Caco-2 (cell line): ENCODE measurements at regions not wholly inside any gene's neighbourhood (a gene's known extent, or its start where the extent isn't known, plus 50 kb on each side); places are given as distances from the start of the nearest gene placed in this dataset.

Source experiments
- BruUV-seq: library from RNA; stranded (reverse); fragments of 400-500 nt; replicated peaks from 2 replicates; lab custom pipeline; 2021; lab: Mats Ljungman, UMichigan
- CTCF ChIA-PET: fragments of 300-600 bp; sonication (Branson Sonifier 250); formaldehyde crosslinking; loops from one replicate; lab custom pipeline; 2022; ENCODE audit warnings: antibody characterized with exemption; lab: Charles Lee
- POLR2A ChIA-PET: fragments of 300-600 bp; sonication (Branson Sonifier 250); formaldehyde crosslinking; loops from one replicate; lab custom pipeline; 2022; ENCODE audit warnings: antibody characterized with exemption; lab: Charles Lee
- DNase-seq, 2 experiments: peaks; one replicate each; pipeline versions ENCODE4 v3.0.0 to v3.0.0-alpha.2; 2020 to 2022
- H3K27me3 ChIP-seq: replicated peaks from 2 replicates; pipeline ENCODE4 v1.6.0; 2011; ENCODE audit warnings: low read length; ENCODE audit not compliant: control insufficient read depth, insufficient read depth
- H3K36me3 ChIP-seq: 2 replicates; pipeline ENCODE4 v1.5.1; 2011; ENCODE audit warnings: low read length; ENCODE audit not compliant: control insufficient read depth, insufficient read depth
- H3K4me1 ChIP-seq: fragments of 250-450 bp; sonication (Bioruptor Pico); 2 replicates; pipeline ENCODE4 v1.5.1; 2020; ENCODE audit warnings: mild to moderate bottlenecking
- H3K4me3 ChIP-seq: 2 replicates; pipeline ENCODE4 v1.5.1; 2011; ENCODE audit warnings: low read depth, mild to moderate bottlenecking, control low read depth, low read length
- H3K9me3 ChIP-seq: fragments of 250-450 bp; sonication (Bioruptor Pico); 2 replicates; pipeline ENCODE4 v1.5.1; 2020; ENCODE audit warnings: mild to moderate bottlenecking, moderate library complexity
- H3K27ac Mint-ChIP-seq: one replicate; pipeline ENCODE4 v1.8.0; 2022; ENCODE audit warnings: mixed read lengths; ENCODE audit not compliant: unreplicated experiment
- H3K27me3 Mint-ChIP-seq: one replicate; pipeline ENCODE4 v1.8.0; 2022; ENCODE audit warnings: mixed read lengths; ENCODE audit not compliant: insufficient read depth, unreplicated experiment
- H3K36me3 Mint-ChIP-seq: one replicate; pipeline ENCODE4 v1.8.0; 2022; ENCODE audit warnings: mild to moderate bottlenecking, mixed read lengths; ENCODE audit not compliant: insufficient read depth, unreplicated experiment
- H3K4me1 Mint-ChIP-seq: one replicate; pipeline ENCODE4 v1.8.0; 2022; ENCODE audit warnings: low read depth, mixed read lengths; ENCODE audit not compliant: unreplicated experiment
- H3K4me3 Mint-ChIP-seq: one replicate; pipeline ENCODE4 v1.8.0; 2022; ENCODE audit warnings: mild to moderate bottlenecking, moderate library complexity, mixed read lengths; ENCODE audit not compliant: unreplicated experiment
- H3K9me3 Mint-ChIP-seq: one replicate; pipeline ENCODE4 v1.8.0; 2022; ENCODE audit warnings: mixed read lengths; ENCODE audit not compliant: unreplicated experiment
- CTCF ChIP-seq, 2 experiments: fragments of 200-600 bp in 1 of 2; IDR thresholded peaks; 1 replicate in 1 of 2; 2 replicates in 1 of 2; pipeline versions ENCODE4 v1.5.1 to v1.8.0; 2011 to 2022; ENCODE audit warnings: antibody characterized with exemption in 1 of 2, control low read depth in 1 of 2, inconsistent platforms in 1 of 2, low read depth in 1 of 2, low read length in 1 of 2, mild to moderate bottlenecking in 1 of 2, moderate library complexity in 1 of 2; ENCODE audit not compliant: insufficient read depth in 1 of 2, severe bottlenecking in 1 of 2, unreplicated experiment in 1 of 2
- intact Hi-C: fragments of 100-400 bp; cut with micrococcal nuclease; formaldehyde crosslinking; loops from one replicate; pipeline ENCODE4 v1.10.0; 2022; ENCODE audit not compliant: unreplicated experiment

- Mint-ChIP-seq H3K27me3 (no peaks in the 10 kb centered on the region), H3K36me3 (peaks cover 9% of the 10 kb centered on the region), H3K9me3 (no peaks in the 10 kb centered on the region), H3K27ac (no peak overlapping the region), H3K4me1 (no peaks in the 10 kb centered on the region), H3K4me3 (no peak overlapping the region)
- no peak for TF ChIP-seq CTCF (IDR thresholded peaks at IDR 0.05; ENCODE audit: insufficient read depth in 1 of 2, low read depth in 1 of 2, low read length in 1 of 2, severe bottlenecking in 1 of 2, unreplicated experiment in 1 of 2)
- no TSS peak for BruUV-seq
- no peak for DNase-seq
- H3K36me3 ChIP-seq = no peaks in the 10 kb centered on the region
- ChIA-PET POLR2A (no interaction called here), CTCF (no interaction called here)
- H3K4me3 ChIP-seq = no peak overlapping the region
- no peaks in the 10 kb centered on the region for H3K27me3 ChIP-seq
- intact Hi-C loops = no loop called here
- no peaks in the 10 kb centered on the region for H3K9me3 ChIP-seq
- H3K4me1 ChIP-seq = no peaks in the 10 kb centered on the region
These were observed 1025.2 kb downstream of the TBC1D22A start for GRCh38 chr22:47787501-47788227.

GRCh38 chr22:47786650-47787290 is 1024.3 kb downstream of the TBC1D22A start:
- no peak overlapping the region for H3K27ac Mint-ChIP-seq
- no peak for TF ChIP-seq CTCF (IDR thresholded peaks at IDR 0.05; ENCODE audit: insufficient read depth in 1 of 2, low read depth in 1 of 2, low read length in 1 of 2, severe bottlenecking in 1 of 2, unreplicated experiment in 1 of 2)
- H3K27me3 ChIP-seq = no peaks in the 10 kb centered on the region
- no peaks in the 10 kb centered on the region for H3K4me1 Mint-ChIP-seq
- no peaks in the 10 kb centered on the region for H3K36me3 ChIP-seq
- H3K4me3 Mint-ChIP-seq = no peak overlapping the region
- no TSS peak for BruUV-seq
- POLR2A ChIA-PET = no interaction called here
- H3K27me3 Mint-ChIP-seq = no peaks in the 10 kb centered on the region
- CTCF ChIA-PET = no interaction called here
- H3K9me3 ChIP-seq = no peaks in the 10 kb centered on the region
- peaks cover 9% of the 10 kb centered on the region for H3K36me3 Mint-ChIP-seq
- H3K9me3 Mint-ChIP-seq = no peaks in the 10 kb centered on the region
- no peak overlapping the region for H3K4me3 ChIP-seq
- no peaks in the 10 kb centered on the region for H3K4me1 ChIP-seq
- intact Hi-C loops = no loop called here
- DNase-seq = no peak

DNA sequence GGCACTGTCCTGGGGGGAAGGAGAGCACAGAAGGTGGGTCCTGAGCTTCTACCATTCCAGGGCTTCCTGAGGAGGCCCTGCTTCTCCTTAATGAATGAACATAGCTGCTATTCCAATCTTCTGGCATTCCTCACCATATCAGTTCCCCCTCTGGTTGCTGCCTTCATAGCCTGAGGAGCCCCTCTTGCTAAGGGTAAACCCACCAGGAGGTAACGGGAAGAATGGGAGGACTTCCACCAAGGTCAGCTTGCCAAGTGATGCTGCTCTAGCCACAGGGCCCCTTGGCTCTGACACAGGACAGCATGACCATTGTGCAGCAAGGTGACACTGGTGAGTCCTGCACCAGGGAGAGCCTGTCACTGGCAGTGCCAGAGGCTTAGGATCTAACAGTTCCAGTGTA is 1022.5 kb downstream of the TBC1D22A start:
- CTCF ChIA-PET = no interaction called here
- H3K27ac Mint-ChIP-seq = no peak overlapping the region
- H3K36me3 ChIP-seq = no peaks in the 10 kb centered on the region; the same call in 1 of the 2 replicates
- no peaks in the 10 kb centered on the region for H3K27me3 Mint-ChIP-seq
- no peaks in the 10 kb centered on the region for H3K27me3 ChIP-seq
- POLR2A ChIA-PET = no interaction called here
- no peaks in the 10 kb centered on the region for H3K4me1 ChIP-seq
- H3K4me1 Mint-ChIP-seq = no peaks in the 10 kb centered on the region
- no TSS peak for BruUV-seq
- H3K4me3 Mint-ChIP-seq = no peak overlapping the region
- no peak for DNase-seq
- peaks cover 15% of the 10 kb centered on the region for H3K36me3 Mint-ChIP-seq
- intact Hi-C loops = no loop called here
- no peak for TF ChIP-seq CTCF (IDR thresholded peaks at IDR 0.05; ENCODE audit: insufficient read depth in 1 of 2, low read depth in 1 of 2, low read length in 1 of 2, severe bottlenecking in 1 of 2, unreplicated experiment in 1 of 2)
- H3K4me3 ChIP-seq = no peak overlapping the region
- no peaks in the 10 kb centered on the region for H3K9me3 Mint-ChIP-seq
- H3K9me3 ChIP-seq = no peaks in the 10 kb centered on the region
